Activated T-cell treated with anti-CD3 and anti-CD28 coated beads, Interleukin-2, amount 50 U/mL, for 1 hour (primary cell): ENCODE measurements at regions not wholly inside any gene's neighbourhood (a gene's known extent, or its start where the extent isn't known, plus 50 kb on each side); places are given as distances from the start of the nearest gene placed in this dataset.

Source experiments
- DNase-seq: peaks from one replicate; pipeline ENCODE4 v3.0.0-alpha.2; 2020

DNA sequence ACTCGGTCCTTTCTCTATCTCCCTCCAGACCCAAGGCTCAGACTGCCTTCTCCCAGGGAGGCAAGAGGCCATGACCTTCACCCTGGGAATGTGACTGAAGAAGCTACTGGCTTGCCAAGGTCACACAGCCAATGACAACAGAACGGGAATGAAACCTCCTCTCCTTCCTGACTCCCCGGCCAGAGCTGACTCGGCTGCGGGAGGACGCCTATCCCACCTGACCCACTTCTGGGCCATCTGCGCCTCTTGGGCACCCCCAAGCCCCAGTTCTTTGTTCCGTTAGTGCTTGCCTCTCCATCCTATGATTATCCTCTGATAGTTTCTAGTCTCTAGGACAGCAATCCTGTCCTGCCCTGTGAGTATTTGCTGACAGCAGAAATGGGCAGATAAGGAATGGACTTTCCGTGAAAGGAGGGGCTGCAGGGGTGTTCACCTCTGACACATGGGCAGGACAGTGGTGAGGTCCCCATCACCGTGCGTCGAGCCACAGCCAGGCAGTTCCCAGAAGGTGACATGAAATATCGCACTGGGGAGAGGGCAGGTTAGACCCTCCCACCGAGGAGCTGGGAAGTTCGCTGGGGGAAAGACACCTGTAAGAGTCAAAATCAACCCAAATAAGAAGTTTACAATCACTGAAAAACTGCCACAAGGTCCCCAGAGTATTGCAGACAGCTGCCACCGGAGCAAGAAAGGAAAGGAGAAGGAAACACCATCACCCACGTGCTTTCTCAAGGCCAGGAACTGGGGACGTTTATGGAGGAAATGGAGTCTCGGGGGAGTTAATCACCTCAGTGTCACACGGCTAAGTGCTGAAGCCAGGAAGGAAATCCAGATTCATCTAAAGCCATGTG lies 63.0 kb downstream of the INSIG1 start:
- no peak for DNase-seq

DNA sequence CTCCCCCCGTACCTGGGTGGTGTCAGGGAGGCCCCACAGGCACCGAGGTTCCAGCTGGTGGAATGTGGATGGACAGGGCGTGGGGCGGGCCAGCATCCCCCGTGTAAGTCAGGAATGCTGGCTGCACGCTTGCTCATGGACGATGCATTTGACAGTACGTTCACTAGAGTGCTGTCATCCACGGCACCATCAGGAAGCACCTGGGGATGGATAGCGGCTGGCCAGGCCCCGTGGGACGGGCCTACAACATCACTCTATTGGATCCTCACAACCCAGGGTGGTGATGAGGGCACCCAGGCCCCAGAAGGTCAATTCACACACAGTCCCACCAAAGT lies 63.6 kb downstream of the INSIG1 start:
- no peak for DNase-seq

DNA sequence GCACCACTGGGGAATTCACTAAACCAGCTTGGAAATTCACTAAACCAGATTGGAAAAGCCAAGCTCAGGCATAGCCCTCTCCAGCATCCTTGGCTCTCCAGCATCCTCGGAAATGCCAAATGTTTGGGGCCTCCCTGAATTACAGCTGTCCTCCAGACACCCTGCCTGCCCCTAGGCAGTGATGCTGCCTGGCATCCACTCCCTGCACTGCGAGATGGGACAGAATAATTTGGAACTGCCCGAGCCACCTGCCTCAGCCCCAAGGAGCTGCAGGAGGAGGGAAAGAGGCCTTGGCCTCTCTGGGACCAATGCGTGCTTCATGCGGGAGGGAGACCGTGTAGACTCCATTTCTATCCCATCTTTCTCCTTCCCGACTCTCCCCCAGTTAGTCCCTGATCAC lies 64.3 kb downstream of the INSIG1 start:
- DNase-seq: no peak

DNA sequence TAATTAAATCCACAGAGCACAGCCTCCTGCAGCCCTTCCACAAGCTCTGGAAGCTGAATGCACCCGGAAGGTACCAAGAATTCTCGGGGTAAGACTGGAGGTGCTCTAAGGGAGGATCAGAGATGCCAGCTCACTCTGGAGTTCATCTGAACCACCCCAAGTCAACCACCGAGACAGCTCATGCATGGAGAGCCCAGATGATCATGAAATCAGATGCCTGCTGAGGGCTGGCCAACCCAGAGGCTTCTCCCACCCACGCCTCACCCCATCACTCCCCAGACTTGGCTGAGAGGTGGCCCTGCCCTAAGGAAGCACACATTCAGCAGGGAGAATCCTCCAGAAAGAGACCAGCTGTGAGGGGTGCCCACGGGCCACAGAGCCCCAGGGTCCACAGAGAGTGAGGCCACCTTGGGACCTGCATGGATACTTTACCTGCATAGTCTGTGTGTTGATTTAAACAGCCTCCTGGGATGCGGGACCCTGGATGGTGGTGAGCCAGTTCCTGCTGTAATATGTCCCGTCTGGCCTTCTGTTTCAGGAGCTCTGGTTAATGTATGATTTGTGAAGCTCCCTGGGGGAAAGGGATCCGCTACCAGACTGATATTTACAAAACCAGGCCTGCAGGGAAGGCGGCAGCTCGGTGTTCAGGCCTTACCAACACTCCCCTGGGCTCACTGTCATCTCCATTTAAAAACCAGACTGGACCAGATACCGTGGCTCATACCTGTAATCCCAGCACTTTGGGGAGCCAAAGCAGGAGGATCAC lies 64.9 kb downstream of the INSIG1 start:
- DNase-seq: no peak

DNA sequence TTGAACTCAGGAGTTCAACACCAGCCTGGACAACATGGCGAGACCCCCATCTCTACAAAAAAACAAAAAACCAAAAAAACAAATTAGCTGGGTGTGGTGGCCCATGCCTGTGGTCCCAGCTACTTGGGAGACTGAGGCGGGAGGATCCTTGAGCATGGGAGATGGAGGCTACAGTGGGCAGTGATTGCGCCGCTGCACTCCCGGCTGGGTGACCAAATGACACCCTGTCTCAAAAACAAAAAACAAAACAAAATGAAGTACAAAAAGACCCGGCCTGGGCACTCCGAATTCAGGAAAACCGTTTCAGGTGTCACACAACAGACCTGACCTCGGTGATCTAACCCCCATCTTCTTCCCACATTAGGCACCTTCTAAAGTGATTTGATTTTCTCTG lies 65.5 kb downstream of the INSIG1 start:
- DNase-seq: no peak

DNA sequence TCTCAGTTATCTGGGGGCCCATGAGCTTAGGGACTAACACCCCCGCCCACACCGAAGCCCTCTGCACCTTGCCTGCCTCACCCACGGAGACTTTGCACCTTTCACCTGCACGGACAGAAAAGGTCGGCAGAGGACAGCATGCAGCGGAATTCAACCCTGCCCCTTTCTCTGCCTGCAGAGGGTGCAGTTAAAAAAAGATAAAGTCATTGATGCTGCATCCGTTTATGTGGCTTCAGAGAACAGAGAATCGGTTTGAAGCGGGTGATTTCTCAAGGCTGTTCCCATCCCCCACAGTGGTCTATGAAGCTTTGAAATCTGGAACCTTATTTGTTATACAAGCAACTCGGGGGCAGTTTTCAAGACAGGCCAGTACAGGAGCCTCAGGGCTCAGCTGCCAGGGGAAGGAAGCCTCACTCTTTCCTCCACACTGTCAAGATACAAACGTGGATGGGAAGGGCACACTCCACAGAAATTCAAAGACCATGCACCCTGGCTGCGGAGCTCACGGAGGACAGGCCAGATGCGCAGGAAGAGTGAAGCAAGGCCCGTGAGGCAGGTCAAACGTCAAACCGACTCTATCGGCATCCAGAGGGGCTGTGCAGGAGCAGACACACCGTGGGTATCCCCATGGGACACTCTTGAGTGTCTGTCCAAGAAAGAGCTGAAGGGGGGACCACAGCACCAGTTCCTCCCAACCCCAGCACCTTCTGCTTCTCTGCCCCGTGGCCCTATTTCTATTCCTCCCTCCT lies 66.3 kb downstream of the INSIG1 start:
- DNase-seq: no peak

DNA sequence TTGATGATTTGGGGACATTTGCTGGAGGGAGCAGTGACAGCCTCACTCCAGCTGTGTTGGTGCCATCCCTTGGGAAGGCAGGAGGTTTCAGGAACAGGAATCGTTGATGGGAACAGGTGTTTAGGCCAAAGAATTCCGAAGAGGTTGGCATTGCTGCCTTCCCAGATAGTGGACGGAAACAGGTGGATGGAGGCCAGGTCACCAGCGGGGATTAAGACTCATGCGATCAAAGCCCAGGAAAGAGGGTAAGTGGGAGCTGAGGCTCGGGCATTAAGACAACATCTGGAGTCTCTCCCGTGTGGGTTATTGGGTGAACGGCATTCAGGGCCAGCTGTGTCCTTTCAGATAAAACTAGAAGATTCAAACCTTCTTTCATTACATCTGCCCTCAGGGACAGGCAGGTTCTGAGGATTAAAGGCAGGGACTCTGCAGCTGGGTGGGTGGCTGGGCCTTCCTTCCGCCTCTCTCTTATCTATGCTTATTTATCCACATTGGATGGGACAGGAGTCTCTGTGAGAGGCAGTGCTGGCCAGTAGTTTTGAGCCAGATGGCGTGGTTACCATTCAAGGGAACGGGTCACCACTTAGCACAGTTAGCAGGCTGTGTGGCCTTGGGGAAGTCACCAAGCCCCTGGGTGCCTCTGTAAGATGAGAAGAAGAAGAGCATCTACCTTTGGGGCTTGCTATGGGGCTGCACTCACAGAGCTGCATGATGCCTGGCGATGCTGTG lies 67.6 kb downstream of the INSIG1 start:
- no peak for DNase-seq

DNA sequence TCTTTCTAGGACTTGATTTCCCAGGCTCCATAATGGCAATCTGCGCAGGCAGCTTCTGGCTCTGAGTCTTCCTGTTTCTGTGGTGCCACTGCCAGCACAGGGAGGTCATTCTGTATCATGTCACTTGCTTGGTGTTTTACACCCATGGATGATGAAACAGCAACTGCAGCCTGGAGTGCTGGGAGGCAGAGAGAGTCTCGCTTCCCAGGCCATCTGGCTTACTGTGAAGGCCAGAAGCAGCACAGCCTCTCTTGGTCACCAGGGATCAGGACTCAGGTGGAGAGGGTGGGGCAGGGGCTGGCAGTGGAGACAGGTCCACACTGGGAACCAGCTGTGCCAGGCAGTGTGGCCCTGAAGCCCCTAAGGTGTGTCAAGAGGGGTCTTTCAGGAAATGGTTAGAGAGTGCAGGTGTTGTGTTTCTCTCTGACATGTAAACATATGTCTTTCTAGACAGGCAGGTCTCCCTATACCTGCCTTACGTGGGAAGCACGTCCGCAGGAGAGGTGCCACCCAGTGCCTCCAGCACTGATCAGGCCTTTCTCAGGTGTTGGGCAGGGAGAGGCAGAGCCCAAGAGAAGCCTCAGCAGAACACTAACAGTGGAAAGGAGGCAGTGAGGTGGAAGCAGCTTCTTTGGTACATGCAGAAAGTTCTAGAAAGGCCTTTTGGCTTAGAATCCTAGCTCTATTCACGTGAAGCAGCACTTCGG lies 71.4 kb downstream of the INSIG1 start:
- no peak for DNase-seq

DNA sequence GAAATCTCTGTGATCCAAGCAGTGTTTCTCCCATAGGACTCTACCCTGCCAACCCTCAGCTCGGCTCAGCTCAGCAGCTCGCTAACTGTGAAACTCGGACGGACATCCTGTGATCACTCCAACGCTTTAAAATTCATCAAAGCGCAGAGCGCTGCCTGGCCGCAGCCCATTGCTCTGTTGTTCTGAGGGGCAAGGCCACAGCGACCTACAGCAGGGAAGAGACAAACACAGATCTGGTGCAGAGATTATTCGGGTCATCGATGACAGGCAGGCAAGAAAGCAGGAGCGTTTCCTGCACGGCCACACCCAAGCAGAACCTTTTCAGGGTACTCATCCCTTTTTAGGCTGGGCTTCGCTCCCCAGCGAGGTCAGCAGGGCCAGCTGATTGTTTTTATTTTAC lies 72.1 kb downstream of the INSIG1 start:
- DNase-seq: no peak

DNA sequence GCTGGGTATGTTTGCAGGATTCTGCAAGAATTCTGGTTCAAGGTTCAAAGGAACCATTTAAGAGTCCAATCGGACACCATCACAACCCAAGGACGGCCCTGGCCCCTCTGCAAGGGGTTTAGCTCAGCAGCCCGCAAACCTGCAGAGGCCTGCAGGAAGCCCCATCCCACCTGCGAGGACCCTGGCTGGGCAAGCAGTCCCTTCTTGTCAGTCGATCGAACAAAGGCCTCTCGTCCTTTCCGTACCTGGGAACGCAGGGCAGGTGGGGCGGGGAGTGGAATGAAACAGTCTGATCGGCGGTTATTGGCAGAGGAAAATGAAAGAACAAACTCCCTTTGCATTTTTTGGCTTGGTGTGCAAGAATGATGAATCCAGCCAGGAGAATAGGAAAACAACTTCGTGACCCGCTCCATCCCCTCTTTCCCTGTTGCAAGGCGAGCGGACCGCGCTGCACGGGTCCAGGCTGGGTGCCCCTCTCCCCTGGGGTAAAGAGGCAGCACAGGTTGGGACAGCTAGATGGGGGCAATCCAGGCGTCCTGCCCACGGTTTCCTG lies 73.7 kb downstream of the INSIG1 start:
- DNase-seq: no peak

DNA sequence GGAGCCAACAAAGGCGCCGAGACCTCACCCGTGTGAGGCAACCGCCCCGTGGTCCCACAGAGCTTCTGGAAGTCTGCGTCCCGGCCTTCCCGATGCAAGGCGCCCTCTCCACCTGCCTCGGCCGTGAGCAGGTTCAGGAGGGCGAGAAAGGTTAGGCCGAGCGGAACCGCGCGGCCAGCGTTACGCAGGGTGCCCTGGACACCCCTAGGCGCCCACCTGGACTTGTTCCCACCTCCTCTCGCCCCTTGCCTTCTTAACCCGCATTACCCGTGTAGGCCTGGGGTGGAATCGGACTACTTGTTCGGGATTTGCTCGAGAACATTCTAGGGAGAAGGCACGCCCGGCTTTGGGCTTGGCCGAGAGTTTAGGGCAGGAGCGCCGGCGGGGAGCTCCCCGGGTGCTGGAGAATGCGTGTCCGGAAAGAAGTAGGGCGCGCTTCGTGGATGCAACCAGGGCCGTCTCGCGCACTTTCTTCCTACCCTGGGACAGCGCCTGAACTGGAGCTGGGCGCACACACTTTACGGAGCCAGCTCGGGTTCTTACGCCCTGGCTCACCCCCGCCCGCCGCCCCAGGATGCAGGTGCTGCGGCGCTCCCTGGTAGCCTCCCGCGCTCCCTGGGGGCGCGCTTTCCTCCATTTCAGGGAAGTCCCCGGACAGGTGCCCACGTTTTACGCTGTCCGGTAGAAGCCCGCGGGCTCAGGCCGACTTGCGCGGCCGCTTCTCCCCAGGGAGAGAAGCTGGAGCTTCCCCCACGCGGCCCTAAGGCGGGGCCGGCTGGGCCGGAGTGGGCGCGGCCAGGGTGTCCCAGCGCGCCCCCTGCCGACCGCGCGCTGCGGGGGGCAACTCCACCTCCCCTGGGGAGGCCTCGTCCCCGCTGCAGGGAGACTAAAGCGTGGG lies 74.5 kb downstream of the INSIG1 start:
- no peak for DNase-seq

DNA sequence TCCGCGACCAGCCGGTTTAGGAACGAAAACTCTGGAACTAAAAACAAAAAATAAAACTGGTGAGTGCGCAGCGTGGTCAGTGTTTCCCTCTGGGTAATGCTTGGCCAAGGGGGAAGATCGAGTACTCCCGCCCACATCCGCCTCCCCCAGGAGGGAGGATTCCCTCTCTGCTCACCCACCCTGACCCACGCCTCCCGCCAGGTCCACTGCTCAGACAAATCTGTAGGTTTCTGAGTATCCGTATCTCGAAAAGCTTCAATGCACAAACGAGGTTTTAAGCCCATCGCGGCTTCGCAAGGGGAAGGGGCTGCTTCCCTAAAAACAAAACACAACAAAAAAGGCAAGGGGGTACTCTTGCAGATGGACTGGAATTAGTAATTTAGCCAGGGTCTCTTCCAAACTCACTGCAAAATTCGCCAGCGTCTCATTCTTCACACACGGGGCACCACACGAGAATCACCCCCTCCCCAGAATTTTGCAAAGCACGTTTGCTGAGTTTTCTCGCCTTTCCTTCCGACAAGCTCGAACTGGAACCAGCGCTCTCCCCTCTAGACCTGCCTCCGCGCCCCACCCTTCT lies 75.2 kb downstream of the INSIG1 start:
- no peak for DNase-seq

DNA sequence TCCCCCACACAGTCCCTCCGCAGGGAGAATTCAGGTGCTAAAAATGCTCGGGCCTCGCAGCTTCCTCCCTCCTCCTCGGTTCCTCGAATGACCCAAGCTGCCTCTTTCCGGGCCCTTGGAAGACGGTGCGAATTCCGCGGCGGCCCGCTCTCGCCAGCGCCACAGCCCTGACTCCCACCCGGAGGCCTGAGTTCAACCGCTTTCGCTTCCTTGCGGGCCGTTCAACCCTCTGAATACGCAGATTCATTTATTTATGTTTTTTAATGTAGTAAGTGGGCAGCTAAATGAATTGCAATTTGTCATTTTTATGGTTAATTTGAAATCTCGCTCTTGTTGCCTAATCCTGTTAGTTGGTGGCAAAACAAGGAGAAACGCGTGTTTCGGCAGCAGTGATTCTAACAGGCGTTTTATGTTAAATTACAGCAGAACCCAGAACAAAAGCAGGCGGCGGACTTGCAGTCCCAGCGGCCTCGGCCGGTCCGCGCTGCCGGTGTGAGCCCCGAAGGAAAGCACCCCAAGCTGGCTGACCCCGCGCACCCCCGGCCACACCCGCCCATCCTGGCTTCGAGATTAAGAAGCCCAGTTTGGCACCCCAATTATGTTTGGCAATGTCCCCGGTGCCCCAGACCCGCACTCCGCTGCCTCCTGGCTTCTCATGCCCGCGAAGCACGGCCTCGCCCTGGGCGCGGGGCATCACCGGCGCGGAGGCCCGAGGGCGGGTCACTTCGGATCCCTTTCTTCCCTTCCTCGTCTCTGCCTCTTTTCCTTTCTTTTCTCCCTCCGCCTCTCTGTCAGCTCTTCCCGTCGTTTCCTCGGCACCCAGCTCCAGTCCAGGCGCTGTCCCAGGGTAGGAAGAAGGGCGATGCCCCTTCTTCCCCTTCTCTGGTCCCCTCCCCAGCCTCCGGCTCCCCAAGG lies 75.9 kb downstream of the INSIG1 start:
- DNase-seq: no peak

DNA sequence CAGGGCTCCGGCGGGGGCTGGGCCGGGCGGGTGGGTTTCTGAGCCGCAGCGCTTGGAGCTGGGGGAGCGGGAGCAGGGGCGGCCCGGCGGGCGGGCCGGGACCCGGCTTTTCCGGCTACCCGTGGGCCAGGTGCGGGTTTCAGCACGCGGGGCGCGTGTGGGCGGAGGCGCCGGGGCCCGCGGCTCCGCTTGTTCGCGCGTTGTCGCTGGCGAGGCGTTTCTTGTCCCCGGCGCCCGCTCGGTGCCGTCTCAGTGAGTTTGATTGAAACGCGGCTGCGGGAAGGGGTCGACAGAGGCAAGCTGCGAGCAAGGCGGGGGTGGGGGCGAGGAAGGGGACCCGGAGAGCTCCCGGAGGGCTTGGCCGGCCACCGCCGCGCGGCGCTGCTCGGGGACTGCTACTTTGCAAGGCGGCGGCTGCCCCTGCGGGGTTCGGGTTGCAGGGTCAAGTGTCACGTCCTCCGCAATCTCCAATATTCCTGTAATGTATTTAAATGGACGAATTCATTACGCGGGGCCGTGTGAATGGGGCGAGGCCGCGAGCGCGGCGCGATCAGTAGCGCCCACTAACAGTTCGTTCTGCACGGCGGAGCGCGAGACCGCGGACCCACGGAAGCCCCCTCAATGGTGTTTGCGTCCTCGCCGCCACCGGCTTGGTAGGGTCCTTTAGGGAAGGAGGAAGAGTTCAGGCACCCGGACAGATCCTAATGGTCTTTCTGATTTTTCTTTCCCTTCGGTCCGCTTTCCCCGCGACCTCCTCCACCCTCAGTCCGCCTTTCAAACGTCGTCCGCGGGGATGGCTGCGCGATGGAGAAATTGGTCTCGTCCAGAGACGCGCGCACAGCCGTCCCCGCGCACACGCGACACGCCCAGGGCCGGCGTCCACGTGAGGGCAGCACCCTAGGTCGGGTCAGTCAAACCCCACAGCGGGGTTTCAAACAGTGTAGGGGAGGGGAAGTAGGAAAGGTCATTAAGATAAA lies 76.9 kb downstream of the INSIG1 start:
- DNase-seq: no peak

DNA sequence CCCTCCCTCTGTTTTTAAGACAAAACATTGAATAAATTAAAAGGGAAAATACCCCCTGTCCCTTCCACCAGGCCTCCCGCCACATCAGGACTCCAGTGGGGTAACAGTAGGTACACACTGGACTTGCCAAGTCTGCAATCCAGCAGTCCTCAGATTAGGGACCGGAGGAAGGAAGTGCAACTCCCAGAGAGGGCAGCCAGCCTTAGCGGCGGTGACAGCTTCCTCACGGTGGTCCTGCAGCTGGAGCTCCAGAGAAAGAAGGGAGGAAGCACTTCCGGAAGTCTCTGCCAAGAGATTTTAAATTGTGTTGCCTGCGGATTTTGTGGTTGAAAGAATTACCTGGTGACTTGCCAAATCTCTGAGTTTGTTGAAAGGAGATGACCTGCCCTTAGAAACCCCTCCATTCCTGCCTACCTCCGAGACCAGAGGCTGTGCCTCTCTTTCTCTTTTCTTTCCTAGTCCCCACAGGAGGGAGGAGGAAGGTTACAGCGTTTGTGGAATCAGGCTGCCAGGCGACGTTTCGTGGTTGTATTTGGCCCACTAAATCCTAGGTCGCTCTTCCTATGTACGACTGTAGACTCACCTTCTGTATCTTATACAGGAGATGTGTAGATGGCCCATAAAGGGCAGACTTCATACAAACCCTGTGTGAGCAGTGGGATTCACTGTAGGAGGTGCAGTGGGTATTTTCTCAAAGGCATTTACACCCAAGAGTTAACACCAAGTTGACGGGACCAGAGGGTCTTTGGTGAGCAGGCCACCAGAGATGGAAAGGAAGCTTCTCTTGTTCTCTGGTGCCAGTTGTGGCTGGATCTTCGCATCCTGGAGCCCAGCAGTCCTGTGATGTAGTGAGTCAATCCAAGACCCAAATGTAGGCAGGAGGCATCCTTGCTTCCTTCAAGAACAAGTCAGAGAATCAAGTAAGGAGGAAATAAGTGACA lies 77.9 kb downstream of the INSIG1 start:
- DNase-seq: no peak

DNA sequence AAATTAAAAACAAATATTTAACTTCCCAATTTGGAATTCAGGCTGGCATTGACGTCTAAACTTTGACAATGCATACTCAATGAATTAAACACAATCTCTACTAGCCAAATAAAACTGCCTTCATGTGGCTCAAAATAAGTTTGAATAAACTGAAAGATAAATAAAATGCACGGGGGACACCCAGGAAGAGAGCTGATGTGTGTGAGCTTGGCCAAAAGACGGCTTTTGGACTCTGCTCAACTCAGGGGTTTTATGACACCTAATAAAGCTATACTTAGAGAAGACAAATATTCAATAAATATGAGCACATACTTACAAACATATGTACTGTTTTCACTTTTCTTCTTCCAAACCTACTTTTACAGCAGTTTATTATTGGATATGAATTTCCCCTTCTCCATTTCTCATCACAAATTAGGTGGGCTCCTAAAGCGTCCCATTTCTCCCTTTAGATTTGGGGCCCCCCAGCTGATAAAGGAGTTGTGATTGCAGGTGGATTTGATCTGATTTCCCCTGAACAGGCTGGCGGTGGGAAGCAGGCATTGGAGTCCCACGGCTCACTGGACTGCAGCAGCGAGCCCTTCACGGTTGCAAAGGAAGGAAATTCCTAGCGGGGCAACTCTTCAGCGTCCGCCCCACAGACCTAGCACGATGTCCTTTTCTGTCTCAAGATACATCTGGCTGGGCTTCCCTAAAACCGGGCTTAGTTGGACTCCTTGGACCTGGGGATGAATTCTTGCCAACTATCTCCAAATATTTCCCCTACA lies 79.6 kb downstream of the INSIG1 start:
- no peak for DNase-seq
